Body of pancreas (tissue), 4 donors: ENCODE measurements at regions not wholly inside any gene's neighbourhood (a gene's known extent, or its start where the extent isn't known, plus 50 kb on each side); places are given as distances from the start of the nearest gene placed in this dataset.

ENCODE experiments used
- CTCF ChIP-seq, 7 experiments: fragments of 450-650 bp in 4 of 7; fragments of 200-600 bp in 3 of 7; sonication (generic) in 3 of 7; IDR thresholded peaks; one replicate each; pipeline ENCODE4 v1.5.1; 2016 to 2019; ENCODE audit warnings: antibody characterized with exemption in 7 of 7
- POLR2A ChIP-seq, 3 donors: fragments of 450-650 bp; IDR thresholded peaks; one replicate each; pipeline ENCODE4 v1.6.1; 2016; ENCODE audit warnings: antibody characterized with exemption in 3 of 3, mild to moderate bottlenecking in 2 of 3

- TF ChIP-seq CTCF (IDR thresholded peaks at IDR 0.05), result no peak
- TF ChIP-seq POLR2A (IDR thresholded peaks at IDR 0.05), result no peak
Measured at GRCh38 chr20:7682916-7683315, 257.3 kb downstream of the HAO1 start.
